SK-N-MC (cell line): ENCODE measurements at regions not wholly inside any gene's neighbourhood (a gene's known extent, or its start where the extent isn't known, plus 50 kb on each side); places are given as distances from the start of the nearest gene placed in this dataset.

ENCODE experiments used
- EZH2 ChIP-seq: fragments of 200-600 bp; sonication (generic); IDR thresholded peaks from one replicate; pipeline ENCODE4 v1.6.1; 2017; ENCODE audit warnings: antibody characterized with exemption
- FOXP2 ChIP-seq: optimal IDR thresholded peaks from 2 replicates; pipeline ENCODE3; 2011; ENCODE audit warnings: mild to moderate bottlenecking, moderate library complexity; ENCODE audit not compliant: insufficient read depth; ENCODE audit errors: extremely low read length, control extremely low read depth
- POLR2AphosphoS5 ChIP-seq: IDR thresholded peaks from 2 replicates; pipeline ENCODE4 v1.6.1; 2012; ENCODE audit warnings: mild to moderate bottlenecking, low read depth, low read length, borderline replicate concordance

DNA sequence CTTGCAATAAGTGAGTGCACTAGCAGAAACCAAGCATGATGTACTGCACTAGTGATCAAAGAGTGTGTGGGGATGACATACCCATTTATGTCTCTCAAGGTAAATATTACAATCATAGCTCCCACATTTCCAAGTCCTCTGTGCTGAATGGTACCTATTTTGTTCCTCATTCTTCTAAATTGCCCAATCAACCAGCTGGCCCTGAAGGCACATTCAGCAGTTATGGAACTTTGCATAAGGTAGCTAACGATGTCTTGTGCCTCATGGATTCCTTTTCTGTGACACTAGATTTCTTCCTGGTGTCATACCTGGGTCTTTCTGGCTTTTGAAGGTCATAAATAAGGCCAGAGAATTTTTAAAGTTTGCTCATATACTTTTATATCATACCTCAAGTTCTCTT is 963.0 kb downstream of the SLC4A3 start:
- no peak for TF ChIP-seq EZH2
- no peak for TF ChIP-seq POLR2AphosphoS5
- no peak for TF ChIP-seq FOXP2
